ENCODE measurements at regions not wholly inside any gene's neighbourhood (a gene's known extent, or its start where the extent isn't known, plus 50 kb on each side); places are given as distances from the start of the nearest gene placed in this dataset.
"Not testable (repeated sequence)": the region's sequence is repeated elsewhere in the genome, so short reads cannot be mapped to it uniquely, and the experiment has no call there.

DNA sequence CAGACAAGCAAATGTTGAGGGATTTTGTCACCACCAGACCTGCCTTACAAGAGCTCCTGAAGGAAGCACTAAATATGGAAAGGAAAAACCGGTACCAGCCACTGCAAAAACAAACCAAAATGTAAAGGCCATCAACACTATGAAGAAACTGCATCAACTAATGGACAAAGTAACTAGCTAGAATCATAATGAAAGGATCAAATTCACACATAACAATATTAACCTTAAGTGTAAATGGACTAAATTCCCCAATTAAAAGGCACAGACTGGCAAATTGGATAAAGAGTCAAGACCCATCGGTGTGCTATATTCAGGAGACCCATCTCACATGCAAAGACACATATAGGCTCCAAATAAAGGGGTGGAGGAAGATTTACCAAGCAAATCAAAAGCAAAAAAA, 173.2 kb upstream of the KCNMB2 start:
- TF ChIP-seq, protein P1, sequence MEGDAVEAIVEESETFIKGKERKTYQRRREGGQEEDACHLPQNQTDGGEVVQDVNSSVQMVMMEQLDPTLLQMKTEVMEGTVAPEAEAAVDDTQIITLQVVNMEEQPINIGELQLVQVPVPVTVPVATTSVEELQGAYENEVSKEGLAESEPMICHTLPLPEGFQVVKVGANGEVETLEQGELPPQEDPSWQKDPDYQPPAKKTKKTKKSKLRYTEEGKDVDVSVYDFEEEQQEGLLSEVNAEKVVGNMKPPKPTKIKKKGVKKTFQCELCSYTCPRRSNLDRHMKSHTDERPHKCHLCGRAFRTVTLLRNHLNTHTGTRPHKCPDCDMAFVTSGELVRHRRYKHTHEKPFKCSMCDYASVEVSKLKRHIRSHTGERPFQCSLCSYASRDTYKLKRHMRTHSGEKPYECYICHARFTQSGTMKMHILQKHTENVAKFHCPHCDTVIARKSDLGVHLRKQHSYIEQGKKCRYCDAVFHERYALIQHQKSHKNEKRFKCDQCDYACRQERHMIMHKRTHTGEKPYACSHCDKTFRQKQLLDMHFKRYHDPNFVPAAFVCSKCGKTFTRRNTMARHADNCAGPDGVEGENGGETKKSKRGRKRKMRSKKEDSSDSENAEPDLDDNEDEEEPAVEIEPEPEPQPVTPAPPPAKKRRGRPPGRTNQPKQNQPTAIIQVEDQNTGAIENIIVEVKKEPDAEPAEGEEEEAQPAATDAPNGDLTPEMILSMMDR (IDR thresholded peaks at IDR 0.05), result not testable (repeated sequence)
- not testable (repeated sequence) for TF ChIP-seq EP300 (IDR thresholded peaks at IDR 0.05)
